H9 (cell line): ENCODE measurements at regions not wholly inside any gene's neighbourhood (a gene's known extent, or its start where the extent isn't known, plus 50 kb on each side); places are given as distances from the start of the nearest gene placed in this dataset.

Experiments
- DNase-seq: peaks from one replicate; pipeline ENCODE4 v3.0.0-alpha.2; 2017
- H2AFZ ChIP-seq: one replicate; pipeline ENCODE4 v1.6.1; 2013; ENCODE audit warnings: mild to moderate bottlenecking, low read length, control low read depth, moderate library complexity
- H2AK5ac ChIP-seq: 2 replicates; pipeline ENCODE4 v1.6.1; 2013; ENCODE audit warnings: low read length, control low read depth, mixed read lengths; ENCODE audit not compliant: insufficient read length
- H2BK120ac ChIP-seq: one replicate; pipeline ENCODE4 v1.6.1; 2013; ENCODE audit warnings: low read depth, mild to moderate bottlenecking, low read length, control low read depth, inconsistent platforms; ENCODE audit not compliant: poor library complexity, severe bottlenecking
- H2BK12ac ChIP-seq: 2 replicates; pipeline ENCODE4 v1.6.1; 2013; ENCODE audit warnings: low read length, control low read depth, mixed read lengths, low read depth; ENCODE audit not compliant: insufficient read length
- H2BK15ac ChIP-seq: 2 replicates; pipeline ENCODE4 v1.6.1; 2013; ENCODE audit warnings: low read depth, low read length, control low read depth
- H2BK20ac ChIP-seq: one replicate; pipeline ENCODE4 v1.6.1; 2013; ENCODE audit warnings: low read depth, mild to moderate bottlenecking, low read length, control low read depth, inconsistent platforms; ENCODE audit not compliant: poor library complexity, severe bottlenecking
- H2BK5ac ChIP-seq: 2 replicates; pipeline ENCODE4 v1.6.1; 2013; ENCODE audit warnings: low read length, control low read depth, mixed read lengths; ENCODE audit not compliant: insufficient read length
- H3K14ac ChIP-seq: 2 replicates; pipeline ENCODE4 v1.6.1; 2013; ENCODE audit warnings: low read length, control low read depth; ENCODE audit not compliant: insufficient read depth
- H3K18ac ChIP-seq: 2 replicates; pipeline ENCODE4 v1.6.1; 2013; ENCODE audit warnings: low read depth, mild to moderate bottlenecking, mixed read lengths, low read length, control low read depth; ENCODE audit not compliant: insufficient read length
- H3K23ac ChIP-seq: 2 replicates; pipeline ENCODE4 v1.6.1; 2013; ENCODE audit warnings: low read length, control low read depth, mixed read lengths, low read depth; ENCODE audit not compliant: insufficient read length
- H3K23me2 ChIP-seq: 2 replicates; pipeline ENCODE4 v1.6.1; 2013; ENCODE audit warnings: low read depth, mild to moderate bottlenecking, mixed read lengths, low read length, control low read depth; ENCODE audit not compliant: insufficient read length, poor library complexity, severe bottlenecking
- H3K27ac ChIP-seq: 2 replicates; pipeline ENCODE4 v1.5.1; 2013; ENCODE audit warnings: low read length, control low read depth, mixed read lengths, low read depth; ENCODE audit not compliant: insufficient read length
- H3K27me3 ChIP-seq: 2 replicates; pipeline ENCODE4 v1.6.1; 2013; ENCODE audit warnings: low read length, control low read depth, inconsistent platforms; ENCODE audit not compliant: insufficient read depth
- H3K4ac ChIP-seq: 2 replicates; pipeline ENCODE4 v1.6.1; 2013; ENCODE audit warnings: low read depth, mild to moderate bottlenecking, control low read depth, inconsistent platforms, low read length, moderate library complexity
- H3K4me1 ChIP-seq: 2 replicates; pipeline ENCODE4 v1.6.1; 2013; ENCODE audit warnings: low read length, control low read depth, inconsistent platforms; ENCODE audit not compliant: insufficient read depth
- H3K4me2 ChIP-seq: 2 replicates; pipeline ENCODE4 v1.6.1; 2013; ENCODE audit warnings: low read length, control low read depth, mixed read lengths; ENCODE audit not compliant: insufficient read length, insufficient read depth
- H3K56ac ChIP-seq: 2 replicates; pipeline ENCODE4 v1.6.1; 2013; ENCODE audit warnings: low read depth, mild to moderate bottlenecking, mixed read lengths, low read length, control low read depth; ENCODE audit not compliant: insufficient read length
- H3K79me1 ChIP-seq: 2 replicates; pipeline ENCODE4 v1.6.1; 2013; ENCODE audit warnings: low read depth, mild to moderate bottlenecking, moderate library complexity, low read length, control low read depth, inconsistent platforms; ENCODE audit not compliant: insufficient read depth, poor library complexity, severe bottlenecking
- H3K79me2 ChIP-seq: 2 replicates; pipeline ENCODE4 v1.6.1; 2013; ENCODE audit warnings: low read length, control low read depth, inconsistent platforms; ENCODE audit not compliant: insufficient read depth
- H3K9ac ChIP-seq: 2 replicates; pipeline ENCODE4 v1.6.1; 2013; ENCODE audit warnings: low read length, control low read depth, mixed read lengths; ENCODE audit not compliant: insufficient read length; ENCODE audit errors: extremely low read depth
- H3K9me3 ChIP-seq: one replicate; pipeline ENCODE4 v1.6.1; 2013; ENCODE audit warnings: low read depth, low read length, inconsistent platforms; ENCODE audit not compliant: control insufficient read depth
- H3T11ph ChIP-seq: one replicate; pipeline ENCODE4 v1.6.1; 2013; ENCODE audit warnings: mild to moderate bottlenecking, low read length, control low read depth, inconsistent platforms
- H4K20me1 ChIP-seq: one replicate; pipeline ENCODE4 v1.6.1; 2013; ENCODE audit not compliant: control insufficient read depth, insufficient read length, insufficient read depth
- H4K5ac ChIP-seq: 2 replicates; pipeline ENCODE4 v1.6.1; 2013; ENCODE audit warnings: low read depth, mild to moderate bottlenecking, mixed read lengths, low read length, control low read depth; ENCODE audit not compliant: insufficient read length
- H4K8ac ChIP-seq: replicated peaks from 2 replicates; pipeline ENCODE4 v1.6.1; 2013; ENCODE audit warnings: low read length, control low read depth, mixed read lengths, low read depth; ENCODE audit not compliant: insufficient read length
- H4K91ac ChIP-seq: 2 replicates; pipeline ENCODE4 v1.6.1; 2013; ENCODE audit warnings: low read depth, mild to moderate bottlenecking, moderate library complexity, mixed read lengths, low read length, control low read depth; ENCODE audit not compliant: insufficient read length
- H3K27ac Mint-ChIP-seq, 3 experiments: 2 replicates in 2 of 3; 3 replicates in 1 of 3; pipeline ENCODE4 v1.8.0; 2020 to 2021; ENCODE audit warnings: mixed read lengths in 3 of 3, mild to moderate bottlenecking in 1 of 3, moderate library complexity in 1 of 3
- H3K27me3 Mint-ChIP-seq: 2 replicates; pipeline ENCODE4 v1.8.0; 2021; ENCODE audit warnings: low read depth, mild to moderate bottlenecking, moderate library complexity, mixed read lengths
- H3K36me3 Mint-ChIP-seq, 3 experiments: 2 replicates in 2 of 3; 3 replicates in 1 of 3; pipeline ENCODE4 v1.8.0; 2020 to 2021; ENCODE audit warnings: low read depth in 3 of 3, mixed read lengths in 3 of 3; ENCODE audit not compliant: insufficient read depth in 1 of 3
- H3K4me1 Mint-ChIP-seq, 2 experiments: 2 replicates each; pipeline ENCODE4 v1.8.0; 2020; ENCODE audit warnings: mixed read lengths in 2 of 2
- H3K4me3 Mint-ChIP-seq, 2 experiments: 2 replicates in 1 of 2; 3 replicates in 1 of 2; pipeline ENCODE4 v1.8.0; 2020 to 2021; ENCODE audit warnings: mild to moderate bottlenecking in 2 of 2, mixed read lengths in 2 of 2, moderate library complexity in 1 of 2
- H3K9me3 Mint-ChIP-seq, 2 experiments: 2 replicates in 1 of 2; 3 replicates in 1 of 2; pipeline ENCODE4 v1.8.0; 2020; ENCODE audit warnings: mild to moderate bottlenecking in 2 of 2, mixed read lengths in 2 of 2, moderate library complexity in 1 of 2
- CTCF ChIP-seq: fragments of 200-600 bp; sonication (generic); conservative IDR thresholded peaks from 3 replicates; pipeline ENCODE4 v1.8.0; 2021; ENCODE audit warnings: antibody characterized with exemption, mild to moderate bottlenecking
- WGBS: extraction: QIAGEN DNeasy Blood & Tissue Kit; methylation state at CpG from one replicate; pipeline ENCODE4 v1.1.7; 2013; ENCODE audit warnings: missing lambda C conversion rate, low lambda C conversion rate, mixed read lengths; ENCODE audit not compliant: insufficient read length; ENCODE audit errors: extremely low coverage; 5-methylcytosine and 5-hydroxymethylcytosine counted together

- Histone ChIP-seq H2BK120ac (no peak overlapping the region), H2AFZ (no peak overlapping the region), H3K79me2 (no peaks in the 10 kb centered on the region), H4K91ac (no peak overlapping the region), H3K18ac (no peak overlapping the region), H4K20me1 (no peaks in the 10 kb centered on the region), H3K27ac (no peak overlapping the region), H3T11ph (no peak overlapping the region), H3K9ac (no peak overlapping the region), H3K27me3 (no peaks in the 10 kb centered on the region), H3K4me1 (no peaks in the 10 kb centered on the region; the same call in 1 of the 2 replicates), H3K79me1 (no peaks in the 10 kb centered on the region), H2BK20ac (no peak overlapping the region), H3K9me3 (no peaks in the 10 kb centered on the region), H3K56ac (no peak overlapping the region), H2AK5ac (no peak overlapping the region), H3K4me2 (no peak overlapping the region), H4K5ac (no peak overlapping the region), H4K8ac (no peak overlapping the region), H3K23me2 (no peaks in the 10 kb centered on the region), H2BK15ac (no peak overlapping the region), H2BK12ac (no peak overlapping the region), H3K14ac (no peak overlapping the region), H3K4ac (no peak overlapping the region), H2BK5ac (no peak overlapping the region), H3K23ac (no peak overlapping the region)
- no CpG with 5 or more reads among the region's 2 CpGs for whole genome bisulfite sequencing
- H3K36me3 Mint-ChIP-seq = no peaks in the 10 kb centered on the region
- no peak overlapping the region for H3K4me3 Mint-ChIP-seq
- no peak for DNase-seq
- no peaks in the 10 kb centered on the region; a peak in 1 of 5 replicates for H3K9me3 Mint-ChIP-seq
- H3K4me1 Mint-ChIP-seq = peaks cover 6 to 13% of the 10 kb centered on the region in 2 experiments; a peak in 3 of 4 replicates
- H3K27me3 Mint-ChIP-seq = peaks cover 2% of the 10 kb centered on the region
- no peak for TF ChIP-seq CTCF
- no peak overlapping the region for H3K27ac Mint-ChIP-seq
Observed at GRCh38 chr9:109599131-109599530, 101.0 kb upstream of the PTPN3 start.
